Upper lobe of left lung (tissue), 4 donors: ENCODE measurements at regions not wholly inside any gene's neighbourhood (a gene's known extent, or its start where the extent isn't known, plus 50 kb on each side); places are given as distances from the start of the nearest gene placed in this dataset.

Source experiments
- CTCF ChIP-seq, 6 experiments: fragments of 450-650 bp in 4 of 6; fragments of 200-600 bp in 2 of 6; sonication (generic) in 2 of 6; IDR thresholded peaks; one replicate each; pipeline ENCODE4 v1.5.1; 2016 to 2019; ENCODE audit warnings: antibody characterized with exemption in 6 of 6
- EP300 ChIP-seq, 4 donors: sonication (generic); formaldehyde crosslinking; IDR thresholded peaks; one replicate each; pipeline ENCODE4 v1.5.1; 2017; ENCODE audit warnings: antibody characterized with exemption in 4 of 4, control low read depth in 2 of 4
- POLR2A ChIP-seq, 4 donors: fragments of 450-650 bp; IDR thresholded peaks; one replicate each; pipeline ENCODE4 v1.5.1; 2016 to 2017; ENCODE audit warnings: antibody characterized with exemption in 4 of 4, mild to moderate bottlenecking in 2 of 4

GRCh38 chr13:31042049-31042448, 109.6 kb downstream of the TEX26 start:
- TF ChIP-seq POLR2A (IDR thresholded peaks at IDR 0.05) (no peak), CTCF (IDR thresholded peaks at IDR 0.05) (no peak), EP300 (IDR thresholded peaks at IDR 0.05) (no peak)
